ENCODE measurements at regions not wholly inside any gene's neighbourhood (a gene's known extent, or its start where the extent isn't known, plus 50 kb on each side); places are given as distances from the start of the nearest gene placed in this dataset.

GRCh38 chr11:88404391-88404790, 66.9 kb upstream of the CTSC start:
- no peak for DNase-seq

- DNase-seq: no peak
These were observed 65.2 kb upstream of the CTSC start for GRCh38 chr11:88402784-88403183.

DNA sequence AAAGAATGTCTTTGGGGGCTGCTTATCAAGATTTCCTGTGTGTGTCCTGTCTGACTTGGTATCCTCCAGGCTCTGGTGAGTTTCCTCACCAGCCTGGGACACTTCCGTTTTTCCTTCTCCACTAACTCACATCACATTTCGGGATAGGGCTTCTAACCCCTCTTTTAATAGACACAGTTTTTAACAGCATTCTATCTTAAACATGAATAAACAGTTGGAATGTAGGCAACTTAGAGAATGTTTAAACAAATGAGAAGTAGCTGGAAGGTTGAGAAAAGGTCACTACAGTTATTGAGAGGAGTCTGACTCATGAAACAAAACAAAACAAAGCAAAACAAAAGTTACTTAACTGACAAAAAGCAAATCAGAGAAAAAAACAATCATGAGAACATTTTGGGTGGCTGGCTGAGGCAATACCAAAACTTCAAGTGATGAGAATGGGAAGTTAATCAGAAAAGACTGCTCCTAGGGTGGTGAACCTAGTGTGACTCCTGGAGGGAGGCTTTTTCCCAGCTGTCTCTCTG, 64.7 kb upstream of the CTSC start:
- DNase-seq: no peak

DNA sequence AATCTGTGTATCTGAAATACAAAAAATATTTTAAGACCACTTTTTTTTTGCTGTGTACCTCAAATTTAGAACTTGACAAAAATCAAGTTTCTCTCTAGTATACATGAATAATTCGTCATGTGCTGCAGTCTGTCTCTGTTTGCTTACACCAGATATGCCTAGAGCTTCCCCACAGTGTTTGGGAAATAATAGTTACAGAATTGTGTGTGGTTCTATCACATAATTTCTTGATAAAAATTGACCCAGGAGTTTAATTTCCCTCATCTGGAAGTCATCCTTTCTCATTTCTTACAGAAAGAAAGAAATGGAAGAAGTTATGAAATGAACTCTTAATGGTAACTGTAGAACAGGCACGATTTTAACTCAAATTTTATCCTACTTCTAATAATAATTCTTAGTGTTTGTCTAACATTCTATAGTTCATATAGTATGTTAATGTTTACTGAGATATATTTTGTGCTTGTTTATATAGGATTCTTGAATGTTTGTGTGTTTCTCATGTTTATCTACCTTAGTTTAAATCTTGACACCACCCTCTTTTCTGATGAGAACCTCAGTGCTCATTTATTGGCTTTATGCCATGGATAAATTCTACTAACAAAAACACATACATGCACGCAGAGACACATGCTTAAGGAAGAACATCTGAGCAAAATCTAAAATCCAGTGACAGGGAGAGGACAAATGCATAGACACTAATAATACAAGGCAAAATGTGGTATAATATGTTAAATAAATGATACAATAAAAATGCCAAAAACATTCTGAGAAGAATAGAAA, 61.4 kb upstream of the CTSC start:
- no peak for DNase-seq

DNA sequence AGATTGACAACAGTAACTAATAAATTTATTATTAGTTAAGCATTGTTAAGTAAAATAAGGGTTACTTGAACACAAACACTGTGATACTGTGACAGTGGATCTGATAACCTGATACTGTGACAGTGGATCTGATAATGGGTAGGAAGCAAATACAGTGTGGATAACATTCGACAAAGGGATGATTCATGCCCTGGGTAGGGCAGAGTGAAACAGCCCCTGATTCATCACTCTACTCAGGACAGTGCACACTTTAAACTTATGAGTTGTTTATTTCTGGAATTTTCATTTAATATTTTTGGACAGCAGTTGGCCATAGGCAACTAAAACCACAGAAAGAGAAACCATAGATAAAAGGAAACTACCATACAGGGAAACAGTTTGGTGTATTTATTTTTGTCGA, 60.8 kb upstream of the CTSC start:
- no peak for DNase-seq

DNA sequence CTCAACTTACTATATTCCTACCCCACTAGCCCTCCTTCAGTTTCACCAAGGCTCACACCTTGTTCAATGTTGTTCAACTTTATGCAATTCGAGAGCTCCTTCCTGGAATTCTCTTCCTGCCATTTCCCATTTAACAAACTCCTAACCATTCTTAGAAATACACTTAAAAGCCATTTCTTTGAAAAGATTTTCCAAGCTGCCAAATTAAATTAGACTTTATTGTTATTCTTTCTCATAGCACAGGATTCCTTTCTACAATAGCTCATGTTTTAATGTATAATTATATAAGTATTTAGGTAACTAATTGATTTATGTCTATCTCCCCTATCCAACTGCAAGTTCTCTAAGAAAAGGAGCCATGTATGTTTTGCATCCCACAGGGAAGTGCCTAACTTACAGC, 52.7 kb upstream of the CTSC start:
- no peak for DNase-seq

DNA sequence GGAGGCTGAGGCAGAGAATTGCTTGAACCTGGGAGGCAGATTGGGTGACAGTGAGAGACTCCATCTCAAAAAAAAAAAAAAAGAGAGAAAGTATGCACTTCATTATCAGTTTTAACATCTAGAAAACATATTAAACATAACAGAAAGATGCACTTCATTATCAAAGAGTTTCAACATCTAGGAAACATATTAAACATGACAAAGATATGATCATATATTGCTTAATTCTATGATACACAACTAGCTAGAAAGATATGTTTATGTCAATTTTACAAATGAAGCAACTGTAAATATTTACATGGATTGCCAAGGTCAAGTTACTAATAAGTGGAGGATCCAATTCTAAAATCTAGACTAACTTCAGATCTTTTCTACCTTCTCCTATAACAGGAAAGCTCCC, 50.4 kb upstream of the CTSC start:
- no peak for DNase-seq
